Endothelial cell of umbilical vein (primary cell): ENCODE measurements at regions not wholly inside any gene's neighbourhood (a gene's known extent, or its start where the extent isn't known, plus 50 kb on each side); places are given as distances from the start of the nearest gene placed in this dataset.

ENCODE experiments used
- BruUV-seq: library from RNA; stranded (reverse); fragments of 400-500 nt; replicated peaks from 2 replicates; lab custom pipeline; 2021; lab: Mats Ljungman, UMichigan
- CTCF ChIA-PET: fragments of 300-600, 350-600 bp; sonication (Branson Sonifier 250); formaldehyde crosslinking; loops from one replicate; lab custom pipeline; 2021; ENCODE audit warnings: antibody characterized with exemption, inconsistent platforms; lab: Charles Lee
- POLR2A ChIA-PET: fragments of 300-600, 350-600 bp; sonication (Branson Sonifier 250); formaldehyde crosslinking; loops from one replicate; lab custom pipeline; 2021; ENCODE audit warnings: antibody characterized with exemption, inconsistent platforms; lab: Charles Lee
- DNase-seq: peaks from one replicate; pipeline ENCODE4 v3.0.0-alpha.2; 2011; ENCODE audit warnings: low read depth, low spot score
- FAIRE-seq: peaks from 2 replicates; lab custom pipeline; 2011; peaks lifted over from hg19 to GRCh38; lab: Jason Lieb, UNC
- H2AFZ ChIP-seq: 2 replicates; pipeline ENCODE4 v1.6.0; 2012; ENCODE audit warnings: low read depth, low read length, control low read depth, inconsistent platforms
- H3K27ac ChIP-seq: 2 replicates; pipeline ENCODE4 v1.5.1; 2011; ENCODE audit warnings: low read depth, mild to moderate bottlenecking, control low read depth, low read length, moderate library complexity; ENCODE audit not compliant: insufficient read depth
- H3K27me3 ChIP-seq, 2 experiments: 2 replicates each; pipeline versions ENCODE4 v1.6.0 to v1.6.1; 2011; ENCODE audit warnings: low read length in 2 of 2, mixed read lengths in 1 of 2; ENCODE audit not compliant: control insufficient read depth in 2 of 2, insufficient read depth in 2 of 2
- H3K36me3 ChIP-seq, 2 experiments: 2 replicates in 1 of 2; 3 replicates in 1 of 2; pipeline ENCODE4 v1.5.1; 2011; ENCODE audit warnings: low read length in 2 of 2, mild to moderate bottlenecking in 1 of 2, moderate library complexity in 1 of 2; ENCODE audit not compliant: control insufficient read depth in 2 of 2, insufficient read depth in 2 of 2; ENCODE audit errors: extremely low read depth in 1 of 2
- H3K4me1 ChIP-seq: 3 replicates; pipeline ENCODE4 v1.5.1; 2011; ENCODE audit warnings: mild to moderate bottlenecking, low read length; ENCODE audit not compliant: control insufficient read depth, insufficient read depth; ENCODE audit errors: extremely low read depth
- H3K4me2 ChIP-seq: 2 replicates; pipeline ENCODE4 v1.6.1; 2011; ENCODE audit warnings: low read length, control low read depth, mixed read lengths; ENCODE audit not compliant: insufficient read depth
- H3K4me3 ChIP-seq, 3 experiments: fragments of 200-600 bp in 1 of 3; sonication (generic), shearing (Covaris generic) in 1 of 3; replicated peaks in 1 of 3; 2 replicates each; pipeline ENCODE4 v1.5.1; 2011 to 2016; ENCODE audit warnings: control low read depth in 3 of 3, low read length in 3 of 3, mild to moderate bottlenecking in 2 of 3, inconsistent platforms in 1 of 3, low read depth in 1 of 3, moderate library complexity in 1 of 3; ENCODE audit not compliant: insufficient read depth in 1 of 3
- H3K79me2 ChIP-seq: 2 replicates; pipeline ENCODE4 v1.6.0; 2012; ENCODE audit warnings: low read length, inconsistent platforms; ENCODE audit not compliant: control insufficient read depth, insufficient read depth
- H3K9ac ChIP-seq: replicated peaks from 2 replicates; pipeline ENCODE3; 2011; ENCODE audit warnings: low read length, control low read depth; ENCODE audit not compliant: insufficient read depth; ENCODE audit errors: extremely low read depth
- H3K9me1 ChIP-seq: replicated peaks from 3 replicates; pipeline ENCODE4 v1.6.0; 2011; ENCODE audit warnings: mild to moderate bottlenecking, low read length; ENCODE audit not compliant: control insufficient read depth, insufficient read depth; ENCODE audit errors: extremely low read depth
- H3K9me3 ChIP-seq: replicated peaks from 2 replicates; pipeline ENCODE4 v1.5.1; 2012; ENCODE audit warnings: low read length, inconsistent platforms; ENCODE audit not compliant: control insufficient read depth, insufficient read depth
- H4K20me1 ChIP-seq: replicated peaks from 2 replicates; pipeline ENCODE3; 2011; ENCODE audit warnings: mild to moderate bottlenecking, low read length; ENCODE audit not compliant: control insufficient read depth, insufficient read depth; ENCODE audit errors: extremely low read depth
- EZH2 ChIP-seq: IDR thresholded peaks from 2 replicates; pipeline ENCODE4 v1.6.1; 2012; ENCODE audit warnings: borderline replicate concordance, low read depth, mild to moderate bottlenecking, moderate library complexity, low read length, inconsistent platforms; ENCODE audit not compliant: severe bottlenecking
- FOS ChIP-seq: IDR thresholded peaks from 2 replicates; pipeline ENCODE4 v1.6.1; 2011; ENCODE audit warnings: mild to moderate bottlenecking, low read length, moderate library complexity, borderline replicate concordance; ENCODE audit not compliant: insufficient read depth
- GATA2 ChIP-seq: IDR thresholded peaks from 2 replicates; pipeline ENCODE4 v1.7.0; 2011; ENCODE audit warnings: low read depth, mild to moderate bottlenecking, moderate library complexity, mixed read lengths, low read length; ENCODE audit not compliant: insufficient read length, insufficient read depth
- JUN ChIP-seq: IDR thresholded peaks from 2 replicates; pipeline ENCODE4 v1.6.1; 2011; ENCODE audit warnings: borderline replicate concordance, low read depth; ENCODE audit not compliant: insufficient read length, insufficient read depth
- MAX ChIP-seq: IDR thresholded peaks from 2 replicates; pipeline ENCODE4 v1.6.1; 2011; ENCODE audit not compliant: insufficient read depth, insufficient read length
- MYC ChIP-seq: IDR thresholded peaks from one replicate; pipeline ENCODE4 v1.6.1; 2011; ENCODE audit warnings: mild to moderate bottlenecking, low read depth, low read length
- POLR2A ChIP-seq: IDR thresholded peaks from 2 replicates; pipeline ENCODE4 v1.6.1; 2012; ENCODE audit warnings: low read depth, mild to moderate bottlenecking, control low read depth, low read length
- POLR2AphosphoS5 ChIP-seq: IDR thresholded peaks from 2 replicates; pipeline ENCODE4 v1.6.1; 2012; ENCODE audit warnings: low read depth, mild to moderate bottlenecking, control low read depth, low read length, moderate library complexity; ENCODE audit not compliant: insufficient read depth
- dilution Hi-C: fragments of 300-500 bp; cut with MboI; formaldehyde crosslinking; loops from one replicate; pipeline ENCODE4 v1.15.0; 2019; ENCODE audit warnings: low sequenced_read_pairs; ENCODE audit not compliant: extremely low pct_ligation_motif_present
- intact Hi-C: fragments of 100-400 bp; cut with micrococcal nuclease; formaldehyde crosslinking; loops from one replicate; pipeline ENCODE4 v1.10.0; 2022
- TF ChIP-seq, protein P1 (sequence below), 2 donors: IDR thresholded peaks; 1 replicate in 1 of 2; 2 replicates in 1 of 2; pipeline ENCODE4 v1.5.1; 2011; ENCODE audit warnings: low read length in 2 of 2, mild to moderate bottlenecking in 2 of 2, moderate library complexity in 2 of 2, control low read depth in 1 of 2, inconsistent platforms in 1 of 2, low read depth in 1 of 2; ENCODE audit not compliant: insufficient read depth in 1 of 2; ENCODE audit errors: extremely low read depth in 1 of 2

DNA sequence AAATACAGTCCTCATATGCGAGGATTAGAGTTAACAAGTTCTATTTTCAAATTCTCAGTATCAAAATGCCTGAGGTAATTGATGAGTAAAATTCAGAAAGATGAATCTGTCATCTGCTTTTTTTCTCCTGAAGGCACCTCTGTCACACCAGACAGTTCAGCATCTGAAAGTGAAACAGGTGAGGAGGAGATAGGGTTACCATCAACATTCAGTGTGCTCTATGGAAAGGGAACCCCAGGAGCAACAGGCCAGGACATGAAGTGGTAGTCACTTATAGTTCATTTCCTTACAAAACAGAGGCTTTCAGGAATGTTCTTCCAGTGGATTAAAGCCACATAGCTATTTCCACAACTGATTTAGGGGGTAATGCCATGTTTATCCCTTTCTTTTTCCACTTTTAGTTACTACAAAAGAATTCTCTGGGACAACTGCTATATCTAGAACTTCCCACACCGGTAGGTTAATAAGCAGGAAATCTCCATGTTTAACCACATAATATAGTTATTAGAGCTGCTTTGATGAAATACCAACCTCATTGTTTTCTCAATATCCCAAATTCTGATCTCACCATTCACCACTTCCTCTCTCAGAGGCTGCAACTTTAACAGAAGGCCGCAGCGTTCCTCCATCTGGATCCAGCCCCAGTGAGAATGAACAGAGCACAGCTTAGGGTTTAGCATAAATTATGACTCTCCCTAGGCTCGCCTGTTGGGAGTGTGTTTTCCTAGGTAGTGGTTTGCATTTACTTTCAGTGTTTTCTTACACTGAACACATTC lies 177.0 kb upstream of the CNTN1 start:
- no TSS peak for BruUV-seq
- ChIA-PET POLR2A (no interaction called here), CTCF (no interaction called here)
- no peak for DNase-seq
- H3K9me3 ChIP-seq, result no peaks in the 10 kb centered on the region
- H4K20me1 ChIP-seq, result no peaks in the 10 kb centered on the region
- H3K4me1 ChIP-seq, result no peaks in the 10 kb centered on the region
- TF ChIP-seq EZH2 (no peak), POLR2A (no peak), MYC (no peak), GATA2 (no peak), FOS (no peak), POLR2AphosphoS5 (no peak), MAX (no peak), JUN (no peak)
- TF ChIP-seq, protein P1, sequence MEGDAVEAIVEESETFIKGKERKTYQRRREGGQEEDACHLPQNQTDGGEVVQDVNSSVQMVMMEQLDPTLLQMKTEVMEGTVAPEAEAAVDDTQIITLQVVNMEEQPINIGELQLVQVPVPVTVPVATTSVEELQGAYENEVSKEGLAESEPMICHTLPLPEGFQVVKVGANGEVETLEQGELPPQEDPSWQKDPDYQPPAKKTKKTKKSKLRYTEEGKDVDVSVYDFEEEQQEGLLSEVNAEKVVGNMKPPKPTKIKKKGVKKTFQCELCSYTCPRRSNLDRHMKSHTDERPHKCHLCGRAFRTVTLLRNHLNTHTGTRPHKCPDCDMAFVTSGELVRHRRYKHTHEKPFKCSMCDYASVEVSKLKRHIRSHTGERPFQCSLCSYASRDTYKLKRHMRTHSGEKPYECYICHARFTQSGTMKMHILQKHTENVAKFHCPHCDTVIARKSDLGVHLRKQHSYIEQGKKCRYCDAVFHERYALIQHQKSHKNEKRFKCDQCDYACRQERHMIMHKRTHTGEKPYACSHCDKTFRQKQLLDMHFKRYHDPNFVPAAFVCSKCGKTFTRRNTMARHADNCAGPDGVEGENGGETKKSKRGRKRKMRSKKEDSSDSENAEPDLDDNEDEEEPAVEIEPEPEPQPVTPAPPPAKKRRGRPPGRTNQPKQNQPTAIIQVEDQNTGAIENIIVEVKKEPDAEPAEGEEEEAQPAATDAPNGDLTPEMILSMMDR (IDR thresholded peaks at IDR 0.05; ENCODE audit: extremely low read depth in 1 of 2, insufficient read depth in 1 of 2, low read depth in 1 of 2, low read length in 2 of 2), result no peak
- H3K9ac ChIP-seq, result no peak overlapping the region
- dilution Hi-C loops, result no loop called here
- H3K27me3 ChIP-seq, result no peaks in the 10 kb centered on the region
- no peak overlapping the region for H3K27ac ChIP-seq
- no peaks in the 10 kb centered on the region for H3K79me2 ChIP-seq
- H3K9me1 ChIP-seq, result no peaks in the 10 kb centered on the region
- no peak overlapping the region for H3K4me2 ChIP-seq
- H2AFZ ChIP-seq, result no peak overlapping the region
- no peak overlapping the region for H3K4me3 ChIP-seq
- intact Hi-C loops, result no loop called here
- no peak for FAIRE-seq
- no peaks in the 10 kb centered on the region for H3K36me3 ChIP-seq
